Right kidney (tissue), 1 donor: ENCODE measurements at regions not wholly inside any gene's neighbourhood (a gene's known extent, or its start where the extent isn't known, plus 50 kb on each side); places are given as distances from the start of the nearest gene placed in this dataset.
"Not testable (repeated sequence)": the region's sequence is repeated elsewhere in the genome, so short reads cannot be mapped to it uniquely, and the experiment has no call there.

Experiments used
- DNase-seq: peaks from one replicate; pipeline ENCODE4 v3.0.0-alpha.2; 2016

DNA sequence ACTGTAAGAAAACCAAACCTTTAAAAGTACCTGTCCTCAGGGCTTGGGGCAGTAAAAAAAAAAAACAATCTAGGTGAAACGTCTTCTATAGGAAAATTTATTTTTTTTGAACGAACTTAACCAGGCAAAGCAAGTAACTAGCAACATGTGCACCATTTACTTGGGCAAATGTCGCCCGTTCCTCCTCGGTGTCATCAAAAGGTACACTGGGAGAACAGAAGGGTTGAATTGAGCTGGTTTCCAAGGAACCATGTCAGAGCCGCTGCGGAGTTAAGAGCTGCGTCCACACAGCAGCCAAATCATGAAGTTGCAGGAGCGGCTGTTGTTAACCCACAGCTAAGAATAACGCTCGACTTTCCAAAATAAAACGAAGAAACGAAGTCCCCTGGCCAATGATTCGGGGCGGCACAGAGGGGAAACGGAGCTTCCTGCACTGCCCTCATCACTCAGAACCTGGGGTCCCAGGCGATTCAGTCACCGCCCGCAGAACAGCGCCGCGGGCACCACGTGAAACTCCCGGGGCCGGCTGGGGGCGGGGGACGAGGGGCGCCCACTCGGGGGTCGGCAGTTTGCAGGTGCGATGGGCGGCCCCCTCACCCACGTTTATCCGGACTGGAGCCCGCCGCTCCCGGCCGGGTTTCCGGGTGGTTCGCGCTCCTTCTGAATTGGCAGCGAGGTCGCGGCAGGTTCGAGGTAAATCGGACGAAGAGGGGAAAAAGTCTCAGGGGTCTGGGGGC lies 53.6 kb upstream of the PLGLB1 start:
- DNase-seq, result peak; percentile 33

- DNase-seq, result peak; percentile 79
Observed at GRCh38 chr2:87075791-87076252, 54.2 kb upstream of the PLGLB1 start.

DNA sequence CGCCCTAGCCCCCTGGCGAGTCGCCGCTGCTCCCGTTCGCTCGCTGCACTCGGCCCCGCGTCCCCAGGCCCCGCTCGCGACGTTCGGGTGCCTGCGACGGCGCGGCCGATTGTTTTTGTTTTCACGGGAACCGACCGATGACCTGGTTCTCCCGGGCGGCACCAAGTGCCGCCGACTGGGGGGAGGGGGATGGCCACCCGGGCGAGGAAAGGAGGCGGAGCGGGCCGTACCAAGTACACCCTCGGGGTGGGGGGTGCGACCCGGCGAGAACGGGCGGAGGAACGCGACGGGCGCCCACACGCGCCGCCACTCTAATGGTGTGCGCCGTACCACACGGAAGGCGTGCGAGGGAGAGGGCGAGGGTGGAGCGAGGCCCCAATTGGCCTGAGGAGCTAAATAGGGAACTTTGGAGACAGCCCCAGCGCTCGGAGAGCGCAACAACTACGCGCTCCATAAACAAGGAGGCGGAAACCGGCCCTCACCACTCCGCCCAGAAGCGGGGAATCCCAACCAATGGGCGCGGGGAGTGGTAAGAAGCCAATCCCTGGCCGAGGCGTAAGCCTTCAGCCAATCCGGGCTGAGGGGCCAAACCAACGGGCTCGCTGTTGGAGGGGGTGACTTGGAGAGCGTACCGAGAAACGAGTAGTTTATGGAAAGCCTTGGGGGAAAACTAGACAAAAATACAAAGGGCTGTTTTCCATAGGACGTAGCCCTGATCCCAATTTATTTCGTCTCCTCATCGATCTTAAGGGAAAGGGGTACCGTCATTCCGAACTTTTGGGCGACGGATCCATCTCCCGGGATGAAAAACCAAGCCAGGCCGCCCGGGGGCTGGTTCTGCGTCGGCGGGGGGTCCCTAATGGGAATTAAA lies 54.8 kb upstream of the PLGLB1 start:
- DNase-seq, result peak; percentile 94

DNA sequence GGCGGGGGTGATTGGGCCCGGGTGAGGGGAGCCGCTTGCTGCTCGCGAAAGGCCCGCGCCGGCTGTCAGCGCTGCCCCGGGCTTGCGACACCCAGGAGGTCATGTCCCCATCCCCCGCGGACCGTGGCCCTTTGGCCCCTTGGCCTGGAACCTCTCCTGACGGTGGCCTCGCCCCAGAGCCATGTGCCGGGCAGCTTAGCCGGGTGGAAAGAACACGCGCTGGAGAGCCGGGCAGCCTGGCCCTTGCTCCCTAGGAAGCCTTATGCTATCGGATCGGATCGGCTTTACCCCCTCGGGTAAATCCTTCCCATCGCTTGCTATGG lies 55.4 kb upstream of the PLGLB1 start:
- DNase-seq, result not testable (repeated sequence)

DNA sequence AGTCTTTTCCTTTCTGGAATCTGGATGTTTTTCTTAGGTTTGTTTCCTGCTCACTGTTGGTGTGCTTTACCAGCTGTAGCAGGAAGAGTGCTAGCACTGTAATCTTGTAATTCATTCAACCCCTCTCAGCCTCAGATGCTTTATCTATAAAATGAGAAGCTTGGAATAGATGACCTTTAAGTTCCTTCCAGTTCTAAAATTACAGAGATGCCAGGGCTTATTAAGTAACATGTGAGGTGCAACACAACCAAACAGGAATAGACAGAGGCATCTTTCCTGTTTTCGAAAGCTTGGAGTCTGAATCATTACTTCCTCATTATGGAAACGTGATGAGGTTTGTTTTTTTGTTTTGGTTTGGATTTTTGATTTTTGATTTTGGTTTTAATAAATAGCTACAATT lies 60.1 kb upstream of the PLGLB1 start:
- not testable (repeated sequence) for DNase-seq

DNA sequence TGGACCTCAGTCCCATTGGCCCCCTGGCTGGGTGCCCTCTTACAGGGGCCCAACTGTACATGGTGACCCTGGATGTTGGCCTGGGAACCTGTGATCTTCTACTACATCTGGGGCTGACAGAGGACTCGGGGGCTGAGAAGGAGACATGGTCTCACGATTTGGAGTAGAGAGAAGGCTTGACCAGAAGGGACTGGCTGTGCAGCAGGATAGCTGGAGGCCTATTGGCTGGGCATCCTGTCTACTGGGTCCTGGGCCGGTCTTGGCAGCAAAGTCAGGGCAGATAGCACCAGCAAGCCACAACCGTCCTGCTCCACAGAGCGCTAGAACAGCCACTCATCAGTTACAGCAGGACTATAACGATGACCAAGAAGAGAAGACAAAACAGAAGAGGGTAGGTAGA lies 66.4 kb upstream of the PLGLB1 start:
- DNase-seq, result not testable (repeated sequence)

GRCh38 chr2:87089401-87089800 lies 67.8 kb upstream of the PLGLB1 start:
- not testable (repeated sequence) for DNase-seq

GRCh38 chr2:87093252-87093651 lies 71.6 kb upstream of the PLGLB1 start:
- not testable (repeated sequence) for DNase-seq

DNA sequence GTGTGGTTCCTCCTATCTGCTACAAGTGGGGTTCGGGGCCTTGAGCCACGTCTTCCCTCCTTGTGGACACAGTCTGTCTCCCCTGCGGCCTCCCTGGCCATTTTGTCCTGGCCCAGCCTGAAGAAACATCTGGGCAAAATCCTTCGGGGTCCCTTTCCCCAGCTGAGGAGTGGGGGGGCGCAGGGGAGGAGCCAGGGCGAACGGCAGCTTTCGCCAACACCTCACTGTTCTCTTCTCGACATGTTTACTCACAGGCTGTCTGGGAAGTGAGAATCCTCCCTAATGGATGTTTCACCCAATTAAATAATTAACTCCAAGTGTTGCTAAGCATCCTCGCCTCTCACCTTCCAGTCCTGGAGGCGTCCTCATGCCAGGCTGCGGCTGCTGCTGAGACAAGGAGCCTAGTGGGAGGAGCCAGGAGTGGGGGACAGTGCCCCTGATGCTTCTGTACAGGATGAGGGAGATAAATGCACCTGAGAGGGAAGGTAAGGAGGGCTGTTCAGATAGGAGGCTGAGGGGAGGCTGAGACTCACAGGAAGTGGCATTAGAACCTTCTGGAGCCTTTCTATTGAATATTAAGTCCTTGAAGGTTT lies 72.4 kb upstream of the PLGLB1 start:
- not testable (repeated sequence) for DNase-seq

DNA sequence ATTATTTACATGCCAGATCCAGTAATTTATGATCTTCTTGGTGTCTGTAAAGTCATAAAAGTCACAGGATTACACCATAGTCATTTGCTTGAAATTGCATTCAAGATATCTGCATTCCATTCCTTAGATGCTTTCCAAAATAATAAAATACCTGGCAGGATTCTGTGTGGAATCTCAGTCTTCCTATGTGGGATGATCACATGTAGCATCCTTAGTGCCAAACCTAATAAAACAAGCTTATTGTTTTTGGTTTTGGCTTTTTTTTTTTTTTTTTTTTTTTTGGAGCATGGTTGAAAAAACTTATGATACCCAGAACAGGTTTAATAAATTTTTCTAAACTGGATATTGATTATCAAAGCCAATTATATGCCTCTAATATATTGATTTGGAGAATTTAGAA lies 74.2 kb upstream of the PLGLB1 start:
- not testable (repeated sequence) for DNase-seq

DNA sequence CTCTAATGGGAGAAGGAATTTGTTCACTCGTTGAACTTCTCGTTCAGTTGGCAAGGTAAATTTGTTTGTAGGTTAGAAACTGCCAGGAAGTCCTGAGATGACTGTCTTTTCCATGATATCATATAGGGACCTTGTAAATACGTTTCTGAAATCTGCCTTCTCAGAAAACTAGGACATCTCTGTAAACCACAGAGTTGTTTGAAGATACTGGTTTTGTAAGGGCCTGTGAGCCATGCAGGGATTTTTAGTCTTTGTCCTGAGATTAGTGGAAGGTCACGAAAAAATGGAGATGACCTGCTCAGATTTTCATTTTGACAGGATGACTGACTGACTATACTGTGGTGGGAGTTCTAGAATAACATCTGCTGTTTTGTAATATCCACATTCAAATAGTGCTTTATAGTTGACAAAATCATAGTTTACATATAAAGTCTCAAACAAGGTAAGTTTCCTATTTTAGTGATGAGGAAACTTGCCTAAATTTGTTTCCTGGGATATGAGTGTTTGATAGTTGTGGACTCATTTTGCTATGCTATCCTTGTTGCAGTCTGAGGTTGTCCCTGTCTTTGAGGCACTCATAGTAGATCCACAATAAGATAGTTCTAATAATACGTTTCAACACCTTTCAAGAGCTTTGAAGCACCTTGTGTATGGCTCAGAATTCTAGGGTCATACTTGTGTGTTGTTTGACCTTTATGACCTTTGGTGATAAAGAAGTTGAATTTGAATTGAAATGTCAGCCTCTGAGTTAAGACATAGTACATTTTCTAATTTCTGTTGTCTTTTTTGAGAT lies 107.3 kb upstream of the PLGLB1 start:
- DNase-seq, result not testable (repeated sequence)

GRCh38 chr2:87132577-87132976 lies 110.9 kb upstream of the PLGLB1 start:
- not testable (repeated sequence) for DNase-seq

DNA sequence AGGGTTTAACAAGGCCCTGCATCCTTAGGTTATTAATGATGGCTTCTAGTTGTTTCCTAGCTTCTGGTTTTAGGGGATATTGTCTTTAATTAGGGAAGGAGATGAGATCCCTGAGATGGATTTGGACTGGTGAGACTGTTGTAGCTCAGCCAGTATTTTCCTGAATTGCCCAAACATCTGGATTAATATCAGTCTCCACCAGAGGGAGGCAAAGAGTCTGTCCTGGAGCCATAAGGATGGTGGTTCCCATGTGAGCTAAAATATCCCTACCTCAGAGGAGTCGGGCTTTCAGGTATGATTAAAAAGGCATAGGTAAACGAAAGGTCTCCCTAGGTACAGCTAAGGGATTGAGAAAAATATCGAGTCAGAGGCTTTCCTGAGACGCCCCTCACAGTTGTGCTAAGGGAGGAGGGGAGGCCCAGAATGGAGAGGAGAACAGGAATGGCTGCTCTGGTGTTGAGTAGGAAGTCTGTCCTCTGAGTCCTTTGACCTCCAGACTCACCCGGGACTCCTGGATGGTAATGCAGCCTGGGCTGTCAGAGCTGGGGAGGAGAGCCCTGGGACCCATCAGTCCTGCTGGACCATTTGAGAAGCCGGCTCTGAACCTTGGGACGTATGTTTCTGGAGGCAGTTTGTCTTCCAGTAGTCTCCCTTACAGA lies 130.3 kb upstream of the PLGLB1 start:
- not testable (repeated sequence) for DNase-seq

DNA sequence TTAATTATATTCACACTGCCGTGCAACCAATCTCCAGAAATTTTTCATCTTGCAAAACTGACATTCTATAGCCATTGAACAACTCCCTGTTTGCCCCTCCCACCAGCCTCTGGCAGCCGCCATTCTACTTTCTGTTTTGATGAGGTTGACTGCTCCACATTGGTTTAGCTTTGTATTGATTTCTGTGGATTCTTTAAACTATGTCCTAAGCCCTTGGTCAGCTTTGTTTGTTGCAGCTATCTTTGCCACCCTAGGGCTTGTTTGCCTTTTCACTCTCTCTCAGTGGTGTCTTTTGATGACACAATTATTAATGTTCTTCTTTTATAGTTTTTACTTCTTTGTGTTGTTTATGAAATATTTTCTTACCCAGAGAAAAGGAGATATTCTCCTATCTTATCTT lies 152.8 kb upstream of the PLGLB1 start:
- not testable (repeated sequence) for DNase-seq

GRCh38 chr2:87183373-87183772 lies 161.7 kb upstream of the PLGLB1 start:
- DNase-seq, result not testable (repeated sequence)

GRCh38 chr2:87184260-87184659 lies 162.6 kb upstream of the PLGLB1 start:
- not testable (repeated sequence) for DNase-seq

DNA sequence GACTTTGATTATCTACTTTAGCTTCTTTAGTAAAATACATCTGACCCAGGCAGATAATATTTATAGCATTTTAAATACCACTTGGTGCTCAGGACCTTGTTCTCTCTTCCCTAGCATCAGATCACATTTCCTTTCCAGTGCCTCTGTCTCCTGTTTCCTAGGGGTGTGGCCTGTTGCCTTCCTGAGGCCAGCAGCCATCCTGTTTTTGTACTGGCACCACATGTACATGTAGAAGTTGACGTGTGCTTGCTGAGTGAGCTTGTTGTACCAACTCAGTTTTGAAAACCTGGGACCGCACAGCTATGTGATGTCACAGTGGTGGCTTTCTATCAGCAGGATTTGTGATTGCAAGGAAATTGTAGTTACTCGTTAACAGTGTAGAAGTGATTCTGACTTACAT lies 167.6 kb upstream of the PLGLB1 start:
- not testable (repeated sequence) for DNase-seq

GRCh38 chr2:87193336-87193735 lies 171.7 kb upstream of the PLGLB1 start:
- not testable (repeated sequence) for DNase-seq

DNA sequence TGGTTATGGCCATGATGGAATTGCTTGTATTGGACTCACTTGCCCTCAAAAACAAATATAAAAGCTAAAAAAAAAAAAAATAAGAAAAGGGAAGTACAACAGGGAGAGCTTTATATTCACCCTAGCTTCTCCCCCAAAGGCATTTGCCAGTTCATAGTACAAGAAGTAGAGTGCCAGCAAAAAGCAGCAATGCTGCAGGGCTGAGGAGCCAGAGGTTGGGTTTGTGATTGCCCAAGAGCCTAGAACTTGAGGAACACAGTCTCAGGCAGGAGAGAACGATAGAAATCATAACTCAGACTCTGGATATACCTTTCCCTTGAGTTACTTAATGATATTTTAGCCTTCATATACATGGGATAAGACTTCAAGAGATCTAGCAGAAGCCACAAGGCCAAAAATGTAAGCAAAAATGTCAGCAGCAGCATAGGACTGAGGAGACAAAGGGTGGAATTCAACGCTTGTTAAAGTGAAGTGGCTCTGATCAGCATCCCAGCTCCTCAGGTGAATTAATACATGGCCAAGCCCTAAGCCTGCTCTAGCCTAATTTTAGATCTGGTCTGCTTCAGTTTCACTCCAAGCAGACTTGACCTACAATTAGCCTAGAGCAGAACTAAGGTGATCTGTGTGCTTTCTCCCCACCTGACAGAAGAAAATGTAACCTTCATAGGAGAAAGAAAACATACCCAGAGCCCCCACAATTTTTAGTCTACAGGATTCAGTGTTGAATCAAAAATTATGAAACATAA lies 172.8 kb upstream of the PLGLB1 start:
- DNase-seq, result not testable (repeated sequence)

- DNase-seq, result not testable (repeated sequence)
Observed at GRCh38 chr2:87196720-87197388, 175.2 kb upstream of the PLGLB1 start.
